HG02623 (cell line): ENCODE measurements at regions not wholly inside any gene's neighbourhood (a gene's known extent, or its start where the extent isn't known, plus 50 kb on each side); places are given as distances from the start of the nearest gene placed in this dataset.
"Not testable (repeated sequence)": the region's sequence is repeated elsewhere in the genome, so short reads cannot be mapped to it uniquely, and the experiment has no call there.

Source experiments
- ATAC-seq: cut with Tn5 transposase; IDR thresholded peaks from one replicate; pipeline ENCODE4 v1.9.1; 2021; ENCODE audit warnings: moderate library complexity; ENCODE audit not compliant: unreplicated experiment

DNA sequence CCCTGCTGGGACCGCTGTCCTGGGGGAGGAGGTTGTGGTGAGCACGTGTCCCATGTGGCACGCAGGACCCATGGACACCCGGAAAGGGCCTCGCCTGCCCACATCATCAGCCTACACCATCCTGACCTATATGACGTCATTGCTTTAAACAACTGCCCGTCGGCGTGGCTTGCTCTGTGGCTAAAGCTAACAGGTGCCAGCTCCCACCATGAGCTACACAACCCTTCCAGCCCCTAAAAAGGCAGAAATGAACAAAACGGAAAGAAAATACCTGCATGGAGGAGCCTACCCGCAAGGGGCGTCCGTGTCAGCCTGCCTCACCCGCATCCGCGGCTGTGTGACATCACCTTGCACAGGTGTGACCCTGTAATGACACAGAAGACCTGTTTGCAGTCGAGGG is 481.8 kb downstream of the BRD1 start:
- ATAC-seq = no peak

- ATAC-seq = no peak
Measured at GRCh38 chr22:49344656-49345055, 483.0 kb downstream of the BRD1 start.

GRCh38 chr22:49344161-49344560 is 483.5 kb downstream of the BRD1 start:
- no peak for ATAC-seq

GRCh38 chr22:49340406-49340805 is 487.3 kb downstream of the BRD1 start:
- no peak for ATAC-seq

DNA sequence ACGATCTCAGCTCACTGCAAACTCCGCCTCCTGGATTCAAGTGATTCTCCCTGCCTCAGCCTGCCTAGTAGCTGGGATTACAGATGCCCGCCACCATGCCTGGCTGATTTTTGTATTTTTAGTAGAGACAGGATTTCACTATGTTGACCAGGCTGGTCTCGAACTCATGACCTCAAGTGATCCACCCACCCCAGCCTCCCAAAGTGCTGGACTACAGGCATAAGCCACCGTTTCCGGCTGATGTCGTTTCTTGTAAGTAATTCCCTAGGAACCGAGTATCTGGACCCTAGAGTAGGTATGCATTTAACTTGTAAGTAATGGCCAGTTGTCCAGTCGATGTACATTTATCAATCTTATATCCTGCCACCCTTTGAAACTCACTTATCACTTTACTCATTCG is 491.2 kb downstream of the BRD1 start:
- not testable (repeated sequence) for ATAC-seq

DNA sequence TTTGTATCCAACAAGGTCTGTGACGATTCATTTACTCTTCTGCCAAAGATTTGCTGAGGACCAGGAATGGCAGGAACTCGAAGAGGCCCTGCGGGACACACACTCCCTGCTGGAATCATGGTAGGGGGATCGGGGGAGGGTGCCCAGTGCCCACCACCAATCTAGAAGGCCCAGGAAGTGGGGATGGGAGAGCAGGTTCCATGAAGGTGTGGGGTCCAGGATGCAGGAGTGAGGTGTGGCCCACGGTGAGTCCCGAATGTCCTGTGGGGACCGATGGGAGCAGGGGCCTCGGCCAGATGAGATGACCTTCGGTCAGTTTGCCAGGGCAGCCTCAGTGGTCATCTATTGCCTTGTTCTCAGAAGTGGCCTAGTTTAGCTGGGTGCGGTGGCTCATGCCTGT is 492.7 kb downstream of the BRD1 start:
- ATAC-seq = no peak

GRCh38 chr22:49334449-49334789 is 493.3 kb downstream of the BRD1 start:
- ATAC-seq = no peak

- ATAC-seq = no peak
Measured at GRCh38 chr22:49333206-49333605, 494.5 kb downstream of the BRD1 start.

DNA sequence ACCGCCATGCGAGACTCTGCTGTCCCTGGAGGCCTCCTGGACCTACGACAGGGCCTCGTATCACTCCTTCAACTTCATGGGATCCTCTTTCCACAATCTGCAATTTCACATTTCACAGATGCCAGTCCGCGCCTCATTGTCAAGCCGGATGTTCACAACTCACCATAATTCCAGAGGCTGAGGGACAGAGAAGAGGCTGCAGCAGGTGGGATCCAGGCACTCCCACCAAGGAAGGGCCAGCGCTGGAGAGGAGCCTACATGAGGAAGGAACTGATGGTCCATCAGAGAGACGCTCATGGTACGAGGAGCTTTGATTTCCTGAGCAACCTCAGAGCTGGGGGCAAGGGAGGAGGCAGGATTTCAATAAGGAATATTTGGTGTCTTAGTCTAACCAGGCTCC is 495.0 kb downstream of the BRD1 start:
- no peak for ATAC-seq

DNA sequence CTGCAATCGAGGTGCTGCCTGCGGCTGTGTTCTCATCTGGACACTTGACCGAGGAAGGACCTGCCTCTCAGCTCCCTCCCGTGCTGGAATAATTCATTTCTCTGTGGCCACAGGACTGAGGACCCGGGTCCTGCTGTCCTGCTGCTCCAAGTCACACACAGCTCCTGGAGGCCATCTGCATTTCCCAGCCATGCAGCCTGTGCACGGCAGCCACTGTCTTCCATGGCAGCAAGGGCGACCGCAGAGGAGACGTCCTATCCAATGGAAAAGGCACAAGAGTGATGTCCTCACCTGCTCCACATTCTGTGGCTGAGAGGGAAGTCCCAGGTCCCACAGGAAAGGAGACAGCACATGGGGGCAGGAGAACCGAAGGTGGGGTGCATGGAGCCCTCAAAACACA is 495.8 kb downstream of the BRD1 start:
- no peak for ATAC-seq

DNA sequence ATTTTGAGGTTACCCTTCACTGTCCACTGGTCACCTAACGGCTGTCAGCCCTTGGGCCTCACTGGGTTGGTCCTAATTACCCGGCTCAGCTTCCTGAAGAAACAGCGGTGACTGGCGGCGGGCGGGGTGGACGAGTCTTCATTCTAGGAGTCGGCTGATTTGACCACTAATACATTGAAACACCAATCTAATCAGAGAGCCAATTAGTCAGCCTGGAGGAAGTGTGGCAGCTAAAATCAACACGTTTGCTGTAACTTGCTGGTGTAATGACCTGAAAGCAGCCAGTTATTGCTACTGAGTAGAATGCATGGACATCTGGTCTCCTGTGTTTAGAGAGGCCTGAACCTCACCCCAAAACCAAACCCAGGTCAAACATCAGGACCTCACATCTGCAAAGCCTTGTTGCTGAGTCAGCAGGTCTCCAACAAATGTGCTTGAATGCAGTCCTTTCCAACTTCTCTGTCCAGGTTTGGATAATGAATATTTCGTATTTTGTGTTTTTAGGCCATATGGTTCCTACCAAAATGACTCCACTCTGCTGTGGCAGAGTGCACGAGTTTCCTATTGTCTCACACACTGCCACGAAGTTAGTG is 496.4 kb downstream of the BRD1 start:
- no peak for ATAC-seq

DNA sequence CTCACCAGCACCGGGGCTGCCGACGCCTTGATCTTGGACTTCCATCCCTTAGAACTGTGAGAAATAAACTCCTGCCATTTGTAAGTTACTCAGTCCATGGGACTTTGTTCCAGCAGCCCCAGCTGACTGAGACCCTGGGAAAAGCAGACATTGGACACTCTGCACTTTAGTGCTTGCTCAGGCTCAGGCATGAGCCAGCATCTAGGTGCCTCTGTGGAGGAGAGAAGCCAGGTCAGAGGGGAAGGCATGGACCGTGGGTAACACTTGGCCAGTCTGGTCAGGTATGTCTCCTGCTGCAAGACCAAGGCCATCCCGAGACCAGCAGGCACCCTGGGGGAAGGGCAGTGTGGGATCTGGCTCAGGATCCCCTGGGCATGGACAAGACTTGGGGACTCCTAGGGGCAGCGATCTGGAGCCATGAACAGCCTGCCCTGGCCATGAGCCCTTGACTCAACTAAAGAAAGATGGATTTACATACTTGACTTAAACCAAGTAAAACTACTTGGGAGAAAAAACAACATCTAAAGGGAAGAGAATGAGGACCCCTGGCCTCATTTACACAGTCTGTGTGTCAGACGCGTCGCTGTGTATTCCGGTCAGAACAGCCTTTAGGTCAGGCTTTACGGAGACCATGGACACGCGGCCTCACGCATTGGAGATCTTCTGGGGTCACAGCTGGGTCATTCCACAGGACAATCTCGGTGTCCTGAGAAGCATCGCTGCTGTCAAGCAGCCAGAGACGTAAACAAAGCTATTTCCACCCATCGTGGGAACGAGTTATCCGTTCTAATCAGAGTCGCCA is 497.1 kb downstream of the BRD1 start:
- ATAC-seq = no peak

DNA sequence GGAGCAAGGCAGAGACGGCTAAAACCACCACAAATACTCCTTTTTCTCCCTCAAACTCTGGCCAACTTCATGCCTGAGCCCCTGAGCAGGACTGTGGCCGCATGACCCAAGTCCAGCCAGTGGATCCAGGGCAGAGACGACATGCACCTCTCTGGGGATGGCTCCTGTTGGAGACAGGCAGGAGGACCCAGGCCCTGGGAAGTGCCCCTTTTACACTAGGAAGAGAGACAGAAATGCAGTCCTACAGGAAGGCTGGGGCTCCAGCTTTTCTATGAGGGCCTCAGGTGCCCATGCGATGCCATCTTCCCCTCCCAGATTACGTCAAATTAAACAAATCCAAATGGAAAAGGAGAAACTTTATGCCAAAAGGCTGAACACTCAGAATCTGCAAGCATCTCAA is 498.0 kb downstream of the BRD1 start:
- no peak for ATAC-seq

- no peak for ATAC-seq
Measured at GRCh38 chr22:49328630-49329405, 498.9 kb downstream of the BRD1 start.

DNA sequence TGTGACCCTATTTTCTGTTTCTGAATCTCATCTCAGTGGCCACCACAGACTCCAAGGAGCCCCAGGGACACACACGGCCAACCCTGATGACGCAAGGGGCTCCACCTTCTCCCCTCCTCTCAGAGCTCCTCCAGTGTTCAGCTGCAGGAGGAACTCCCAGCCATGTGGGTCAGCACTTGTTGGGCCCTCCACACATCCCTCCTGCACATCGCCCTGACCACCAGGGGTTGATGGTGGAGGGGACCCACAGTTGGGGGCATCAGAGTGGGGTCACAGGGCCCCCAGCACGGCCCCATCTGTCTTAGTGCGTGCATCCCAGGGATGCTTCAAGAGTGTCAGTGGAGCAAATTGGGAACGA is 499.6 kb downstream of the BRD1 start:
- ATAC-seq = no peak

- ATAC-seq = no peak
Measured at GRCh38 chr22:49327411-49328117, 500.1 kb downstream of the BRD1 start.

DNA sequence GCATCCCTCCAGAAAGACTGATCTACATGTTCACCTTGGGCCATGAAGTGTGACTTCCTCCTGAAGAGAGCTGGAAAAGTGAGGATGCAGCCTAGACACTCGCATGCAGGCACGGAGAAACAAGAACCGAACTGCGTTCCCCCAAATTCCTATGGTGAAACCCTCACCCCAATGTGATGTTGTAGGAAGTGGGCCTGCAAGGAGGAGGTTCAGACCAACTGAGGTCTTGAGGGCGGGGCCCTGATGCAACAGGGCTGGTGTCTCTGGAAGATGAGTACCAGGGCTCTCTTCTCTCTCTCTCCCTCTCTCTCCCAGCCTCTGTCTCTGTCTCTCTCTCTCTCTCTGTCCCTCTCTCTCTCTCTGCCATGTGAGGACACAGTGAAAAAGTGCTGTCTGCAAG is 501.1 kb downstream of the BRD1 start:
- ATAC-seq = no peak

DNA sequence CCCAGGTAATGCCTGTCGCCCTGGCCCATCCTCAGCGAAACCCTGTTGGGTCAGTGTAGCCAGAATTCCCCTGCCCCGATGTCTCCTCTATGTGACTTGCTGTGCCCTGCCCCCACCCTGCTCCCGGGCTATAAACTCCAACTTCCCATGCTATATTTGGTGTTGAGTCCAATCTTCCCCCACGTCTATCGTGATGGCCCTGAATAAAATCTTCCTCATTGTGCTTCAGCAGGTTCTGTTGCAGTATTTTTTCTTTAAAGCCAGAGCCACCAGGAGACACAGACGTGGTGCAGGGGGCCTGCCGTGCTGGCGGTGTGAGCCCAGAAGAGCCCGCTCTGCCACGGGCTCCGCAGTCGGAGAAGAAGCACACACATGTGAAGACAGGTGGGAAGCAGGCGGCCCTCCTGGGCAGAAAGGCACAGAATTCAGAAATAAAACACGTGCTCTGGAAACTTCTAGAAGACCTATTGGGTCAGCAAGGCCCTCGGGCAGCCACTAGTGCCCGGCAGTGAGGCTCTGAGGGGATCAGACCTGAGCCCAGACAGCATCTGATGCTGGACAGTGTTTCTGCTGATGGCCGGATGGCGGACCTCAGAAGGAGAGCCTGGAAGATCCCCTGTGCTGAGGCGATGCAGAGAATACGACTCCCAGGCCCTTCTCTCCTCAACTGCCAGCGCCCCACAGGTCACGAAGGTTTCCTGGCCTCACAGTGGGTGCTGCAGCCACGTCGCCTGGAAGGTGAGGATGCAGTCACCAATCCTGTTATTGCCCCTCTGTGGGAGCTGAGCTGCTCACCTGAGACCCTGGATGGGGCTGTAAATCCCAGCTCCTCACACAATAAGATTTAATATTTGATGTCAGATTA is 501.9 kb downstream of the BRD1 start:
- no peak for ATAC-seq

GRCh38 chr22:49324527-49325491 is 502.9 kb downstream of the BRD1 start:
- no peak for ATAC-seq
